ENCODE measurements at regions not wholly inside any gene's neighbourhood (a gene's known extent, or its start where the extent isn't known, plus 50 kb on each side); places are given as distances from the start of the nearest gene placed in this dataset.
"Not testable (repeated sequence)": the region's sequence is repeated elsewhere in the genome, so short reads cannot be mapped to it uniquely, and the experiment has no call there.

DNA sequence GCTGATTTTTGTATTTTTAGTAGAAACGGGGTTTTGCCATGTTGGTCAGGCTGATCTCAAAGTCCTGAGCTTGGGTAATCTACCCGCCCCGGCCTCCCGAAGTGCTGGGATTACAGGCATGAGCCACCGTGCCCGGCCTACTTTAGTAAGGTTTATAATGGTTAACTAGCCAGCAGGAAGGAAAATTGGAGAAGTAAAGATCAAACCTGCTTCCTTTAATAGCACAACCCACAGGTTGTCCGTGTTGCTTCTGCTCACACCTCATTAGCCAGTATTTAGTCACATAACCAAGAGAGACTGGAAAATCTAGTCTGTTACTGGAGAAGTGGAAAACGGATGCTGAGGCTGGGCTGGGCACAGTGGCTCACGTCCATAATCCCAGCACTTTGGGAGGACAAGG lies 51.9 kb upstream of the TBL1XR1 start:
- DNase-seq = no peak

DNA sequence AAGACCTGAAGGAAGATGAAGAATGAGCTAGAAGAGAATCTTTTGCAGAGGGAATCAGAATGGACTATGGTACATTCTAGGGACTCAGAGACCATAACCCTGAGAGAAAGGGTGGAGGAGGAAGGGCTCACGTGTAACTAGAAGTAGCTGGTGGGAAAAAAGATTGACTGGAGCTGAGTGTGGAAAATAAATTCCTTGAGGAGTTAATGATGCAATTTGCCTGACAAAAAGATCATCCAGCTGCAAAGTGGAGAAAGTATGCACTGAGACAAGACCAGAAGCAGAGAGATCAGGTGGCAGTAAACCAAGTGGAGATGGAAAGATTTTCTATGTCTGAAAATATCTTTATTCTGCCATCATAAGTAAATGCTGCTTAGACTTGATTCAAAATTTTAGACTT lies 52.9 kb upstream of the TBL1XR1 start:
- DNase-seq = no peak

DNA sequence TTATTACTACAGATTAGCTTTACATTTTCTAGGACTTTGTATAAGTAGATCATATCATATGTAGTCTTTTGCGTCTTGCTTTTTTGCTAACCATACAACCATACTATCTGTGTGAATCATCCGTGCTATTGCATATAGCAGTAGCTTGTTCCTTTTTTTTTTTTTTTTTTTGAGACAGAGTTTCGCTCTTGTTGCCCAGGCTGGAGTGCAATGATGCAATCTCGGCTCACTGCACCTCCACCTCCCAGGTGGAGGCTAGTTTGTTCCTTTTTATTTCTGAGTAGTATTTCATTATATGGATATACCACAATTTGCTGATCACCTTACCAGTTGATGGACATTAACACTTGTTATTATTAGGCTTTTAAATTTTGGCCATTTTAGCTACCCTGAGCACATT lies 54.5 kb upstream of the TBL1XR1 start:
- no peak for DNase-seq

DNA sequence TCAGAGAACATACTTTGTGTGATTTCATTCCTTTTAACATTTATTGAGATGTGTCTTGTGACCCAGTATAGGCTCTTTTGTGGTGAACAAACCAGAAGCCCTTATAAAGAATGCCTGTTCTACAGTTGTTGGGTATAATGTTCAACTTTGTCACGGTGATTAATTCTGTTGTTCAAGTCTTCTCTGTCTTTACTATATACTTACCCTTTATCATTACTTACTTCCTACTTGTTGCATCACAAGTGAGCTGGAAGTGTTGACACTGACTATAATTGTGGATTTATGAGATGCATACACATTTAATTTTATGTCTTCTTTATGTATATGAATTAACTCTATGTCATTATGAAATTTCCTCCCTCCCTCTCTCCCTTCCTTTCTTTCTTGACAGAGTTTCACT lies 59.7 kb upstream of the TBL1XR1 start:
- DNase-seq = no peak

DNA sequence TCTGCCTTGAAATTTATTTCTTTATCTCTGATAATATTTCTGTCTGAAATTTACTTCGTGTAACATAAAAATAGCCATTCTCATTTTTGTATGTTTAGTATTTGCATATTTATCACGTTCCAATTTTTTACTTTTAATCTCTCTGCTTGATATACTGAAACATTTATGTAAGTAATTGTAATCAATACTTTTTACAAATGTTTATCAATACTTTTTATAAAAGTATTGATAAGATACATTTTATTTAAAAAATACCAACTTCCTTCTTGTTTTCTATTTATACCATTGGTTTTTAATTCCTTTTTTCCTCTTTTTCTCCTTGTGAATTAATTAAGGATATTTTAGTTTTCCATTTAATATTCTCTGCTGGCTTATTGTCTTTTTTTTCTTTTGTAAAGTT lies 60.3 kb upstream of the TBL1XR1 start:
- no peak for DNase-seq

DNA sequence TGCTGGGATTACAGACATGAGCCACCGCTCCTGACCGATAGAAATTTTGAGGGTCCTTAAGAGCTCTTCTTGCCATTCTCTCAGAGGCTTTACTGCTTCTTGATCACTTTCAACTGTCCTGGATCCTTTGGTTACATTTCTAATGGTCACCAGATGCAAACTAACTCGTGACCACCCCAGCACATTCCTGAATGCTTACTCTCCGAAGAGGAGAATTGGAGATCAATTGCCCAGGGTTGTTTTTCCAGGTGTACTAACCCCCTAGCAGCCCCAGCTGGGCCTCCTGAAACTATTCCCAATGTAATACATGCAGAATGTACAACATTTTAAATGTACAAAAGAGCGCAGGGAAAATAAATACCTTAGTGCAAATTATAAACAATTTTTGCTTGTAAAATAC lies 65.1 kb upstream of the TBL1XR1 start:
- no peak for DNase-seq

DNA sequence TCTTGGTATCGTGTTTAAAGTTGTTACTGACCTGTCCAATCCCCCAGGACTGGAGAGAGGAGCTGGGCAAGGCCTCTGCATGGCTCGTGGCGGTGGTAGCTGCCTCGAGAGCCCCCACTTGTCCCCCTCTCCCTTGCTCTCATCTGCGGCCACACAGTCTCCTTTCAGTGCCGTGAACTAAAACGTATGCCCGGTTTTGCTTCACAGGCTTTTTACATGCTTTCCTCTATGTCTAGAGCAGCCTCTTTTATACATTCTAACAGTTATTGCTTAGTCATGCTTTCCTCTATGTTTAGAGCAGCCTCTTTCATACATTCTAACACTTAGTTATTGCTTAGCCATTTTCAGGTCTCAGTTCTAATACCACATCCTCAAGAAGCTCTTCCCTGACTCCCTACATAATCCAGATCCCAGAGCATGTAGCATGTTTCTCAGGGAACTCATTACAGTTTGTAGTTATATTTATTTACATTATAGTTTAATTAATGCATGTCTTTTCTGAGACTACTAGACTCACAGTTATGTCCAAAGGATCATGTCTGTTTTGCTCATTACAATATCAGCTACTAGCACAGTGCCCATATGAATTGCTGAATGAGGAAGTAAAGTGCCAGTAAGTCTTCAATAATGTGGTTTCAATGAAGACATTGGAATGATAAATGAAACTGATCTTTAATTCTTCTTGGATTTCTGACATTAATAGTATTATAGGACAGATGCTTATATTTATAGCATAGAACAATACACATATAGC lies 66.5 kb upstream of the TBL1XR1 start:
- no peak for DNase-seq

DNA sequence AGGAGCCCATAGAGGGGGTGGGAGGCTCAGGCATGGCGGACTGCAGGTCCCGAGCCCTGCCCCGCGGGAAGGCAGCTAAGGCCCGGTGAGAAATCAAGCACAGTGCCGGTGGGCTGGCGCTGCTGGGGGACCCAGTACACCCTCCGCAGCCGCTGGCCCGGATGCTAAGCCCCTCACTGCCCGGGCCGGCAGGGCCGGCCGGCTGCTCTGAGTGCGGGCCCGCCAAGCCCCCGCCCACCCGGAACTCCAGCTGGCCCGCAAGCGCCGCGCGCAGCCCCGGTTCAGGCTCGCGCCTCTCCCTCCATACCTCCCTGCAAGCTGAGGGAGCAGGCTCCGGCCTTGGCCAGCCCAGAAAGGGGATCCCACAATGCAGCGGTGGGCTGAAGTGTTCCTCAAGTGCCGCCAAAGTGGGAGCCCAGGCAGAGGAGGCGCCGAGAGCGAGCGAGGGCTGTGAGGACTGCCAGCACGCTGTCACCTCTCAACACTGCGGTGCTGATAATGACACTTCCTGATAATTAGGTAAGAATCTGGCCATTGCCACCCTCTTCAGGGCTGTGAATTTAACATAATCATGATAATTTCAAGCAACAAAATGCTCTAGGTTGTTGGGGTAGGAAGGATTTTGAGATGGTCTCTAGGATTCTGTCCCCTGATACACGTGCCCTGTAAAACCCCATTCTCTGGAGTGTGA lies 74.7 kb upstream of the TBL1XR1 start:
- DNase-seq = not testable (repeated sequence)

DNA sequence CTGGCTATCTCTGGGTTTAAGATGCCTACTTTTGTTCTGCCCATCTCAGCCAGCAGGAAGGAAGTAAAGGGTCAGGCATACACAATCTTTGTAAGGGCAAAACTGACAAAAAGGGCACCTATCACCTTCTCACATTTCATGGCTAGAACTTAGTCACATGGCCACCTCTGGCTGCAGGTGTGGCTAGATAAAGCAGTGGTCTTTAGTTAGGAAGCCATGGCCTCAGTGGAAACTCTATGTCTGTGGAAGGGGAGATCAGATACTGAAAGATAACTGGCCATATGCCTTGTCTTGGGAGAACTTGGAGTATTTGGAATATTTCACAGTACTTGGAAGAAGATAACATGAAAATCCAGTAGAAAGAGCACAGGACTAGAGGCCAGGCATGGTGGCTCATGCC lies 80.7 kb upstream of the TBL1XR1 start:
- DNase-seq = no peak

DNA sequence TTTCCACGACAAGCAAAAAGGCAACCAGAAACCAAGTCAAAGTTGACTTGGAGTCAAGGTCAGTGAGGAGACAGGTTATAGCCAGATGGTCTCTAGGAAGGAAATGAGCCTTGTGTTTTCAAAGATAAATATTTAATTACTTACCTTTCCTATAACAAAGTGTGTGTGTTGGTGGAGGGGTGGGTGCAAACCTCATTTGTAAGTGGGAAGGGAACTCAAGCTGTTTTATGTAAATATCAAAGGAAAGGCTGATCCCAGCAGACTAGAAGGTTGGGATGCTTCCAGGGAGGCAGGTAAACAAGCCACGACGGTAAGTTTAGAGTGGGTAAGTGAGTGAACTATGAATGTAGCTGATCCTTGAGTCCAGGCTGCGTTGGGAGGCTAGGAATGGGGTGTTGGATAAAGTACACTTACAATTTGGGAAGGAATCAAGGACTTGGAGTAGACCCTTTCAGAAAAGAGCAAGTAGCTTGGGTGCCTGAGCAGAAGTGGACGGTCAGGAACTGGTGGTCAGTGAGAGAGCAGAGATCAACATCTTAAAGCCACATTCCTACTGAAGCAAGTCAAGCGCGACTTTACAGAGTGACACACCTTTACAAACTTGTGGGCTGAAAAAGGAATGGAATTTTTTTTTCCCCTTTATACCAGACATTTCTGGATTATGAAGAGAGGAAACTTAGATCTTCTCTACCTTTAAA lies 82.0 kb upstream of the TBL1XR1 start:
- DNase-seq = no peak

DNA sequence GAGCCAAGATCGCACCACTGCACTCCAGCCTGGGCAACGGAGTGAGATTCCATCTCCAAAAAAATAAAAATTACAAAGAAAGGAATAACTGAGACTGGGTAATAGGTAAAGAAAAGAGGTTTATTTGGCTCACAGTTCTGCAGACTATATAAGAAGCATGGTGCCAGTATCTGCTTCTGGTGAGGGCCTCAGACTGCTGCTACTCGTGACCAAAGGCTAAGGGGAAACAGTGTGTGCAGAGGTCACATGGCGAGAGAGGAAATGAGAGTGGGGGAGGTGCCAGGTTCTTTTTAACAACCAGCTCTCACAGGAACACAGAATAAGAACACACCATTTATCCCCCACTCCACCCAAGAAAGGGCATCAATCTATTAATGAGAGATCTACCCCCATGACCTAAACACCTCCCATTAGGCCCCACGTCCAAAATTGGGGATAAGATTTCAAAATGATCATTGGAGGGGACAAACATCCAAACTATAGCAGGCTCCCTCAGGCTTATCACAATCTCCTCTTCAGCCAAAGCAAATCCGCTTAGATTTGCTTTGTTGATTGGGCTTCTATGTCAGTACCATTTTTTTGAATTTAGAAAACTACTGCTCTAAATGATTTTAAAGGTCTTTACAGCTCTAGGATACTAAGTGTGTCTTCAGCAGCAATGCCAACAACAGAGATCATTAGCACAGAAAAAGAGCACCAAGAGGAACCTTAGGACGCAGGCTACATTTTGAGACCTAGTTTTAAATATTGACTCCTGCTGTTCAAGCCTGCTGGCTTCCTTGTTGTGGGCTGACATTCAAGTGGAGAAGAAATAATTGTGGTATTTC lies 84.2 kb upstream of the TBL1XR1 start:
- DNase-seq = no peak

DNA sequence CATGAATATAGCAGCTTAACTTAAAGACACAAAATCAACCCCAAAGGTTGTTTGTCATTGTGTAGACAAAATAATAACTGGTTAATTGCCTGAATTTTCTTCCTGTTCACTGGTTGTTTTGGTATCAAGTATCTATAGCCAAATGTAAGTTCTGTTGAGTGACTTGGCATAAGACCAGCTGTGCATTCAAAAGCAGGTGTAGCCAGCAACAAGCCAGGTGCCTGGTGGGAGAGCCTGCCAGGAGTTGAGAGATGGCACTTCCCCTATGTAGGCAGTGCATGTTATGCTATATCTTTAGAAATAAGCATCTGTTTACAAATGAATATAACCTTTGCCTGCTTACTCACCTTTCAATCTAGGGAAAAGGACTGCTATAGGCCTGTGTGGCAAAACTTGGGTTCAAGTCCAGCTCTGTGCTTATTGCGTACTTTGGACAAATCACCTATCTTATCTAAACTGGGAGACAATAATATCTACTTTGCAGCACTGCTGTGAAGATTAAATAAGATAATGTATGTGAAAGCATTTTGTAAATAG lies 84.9 kb upstream of the TBL1XR1 start:
- no peak for DNase-seq

DNA sequence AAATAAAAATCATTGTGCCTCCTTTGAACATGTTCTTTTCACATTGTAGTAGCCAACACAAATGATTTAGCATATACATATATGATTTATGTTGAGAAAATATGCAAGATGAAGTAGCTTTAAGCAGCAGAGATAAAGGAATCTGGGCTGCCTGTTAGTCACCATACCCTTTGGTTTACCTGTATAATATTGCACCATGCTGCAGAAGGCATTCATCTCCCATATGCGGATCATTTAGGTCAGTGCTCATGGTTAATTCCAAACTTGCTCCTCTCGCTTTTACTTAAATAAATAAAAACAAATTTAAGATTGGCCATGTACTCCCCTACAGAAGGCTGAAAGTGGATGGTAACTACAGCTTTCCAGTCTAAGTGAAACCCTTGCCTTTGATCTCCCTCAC lies 86.7 kb upstream of the TBL1XR1 start:
- no peak for DNase-seq

DNA sequence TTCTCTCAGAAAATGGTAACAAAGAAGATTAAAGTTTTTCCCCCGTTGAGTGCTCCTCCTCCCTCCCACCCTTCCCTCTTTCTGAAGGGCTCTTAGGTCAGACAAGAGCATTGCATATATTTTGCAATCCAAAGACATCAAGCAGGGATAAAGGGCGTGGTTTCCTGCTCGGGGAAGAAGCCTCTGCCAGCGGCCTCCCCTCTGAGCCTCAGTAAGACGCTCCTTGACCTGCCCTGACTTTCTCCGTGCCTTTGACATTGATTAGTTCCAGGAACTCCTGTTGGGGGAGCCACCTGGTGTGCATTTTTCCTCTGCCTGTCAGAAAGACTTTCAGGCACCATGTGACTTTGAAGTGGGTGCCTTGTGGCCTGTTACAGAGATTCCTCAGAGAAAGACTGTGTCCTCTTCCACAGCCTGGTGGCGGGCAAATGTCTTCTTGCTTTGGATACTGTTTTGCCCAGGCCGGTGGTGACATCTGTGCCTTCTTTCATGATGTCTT lies 87.2 kb upstream of the TBL1XR1 start:
- peak in 1 of 2 donors; percentile 3 for DNase-seq

DNA sequence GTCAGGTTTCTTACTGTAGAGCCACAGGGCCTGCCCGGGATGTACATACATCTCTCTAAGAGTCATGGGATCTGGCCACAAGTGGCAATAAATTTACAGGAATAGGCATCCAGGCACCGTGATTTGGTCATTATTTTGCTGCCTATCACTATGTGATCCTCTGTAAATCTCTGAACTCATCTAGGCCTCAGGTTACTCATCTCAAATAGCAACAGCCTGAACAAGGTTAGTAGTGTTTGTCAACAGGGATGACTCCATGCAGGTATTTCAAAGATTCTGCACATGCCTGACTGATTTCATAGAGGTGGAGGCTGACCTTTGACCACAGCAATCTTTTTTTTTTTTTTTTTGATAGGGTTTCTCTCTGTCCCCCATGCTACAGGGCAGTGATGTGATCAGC lies 88.8 kb upstream of the TBL1XR1 start:
- no peak for DNase-seq

DNA sequence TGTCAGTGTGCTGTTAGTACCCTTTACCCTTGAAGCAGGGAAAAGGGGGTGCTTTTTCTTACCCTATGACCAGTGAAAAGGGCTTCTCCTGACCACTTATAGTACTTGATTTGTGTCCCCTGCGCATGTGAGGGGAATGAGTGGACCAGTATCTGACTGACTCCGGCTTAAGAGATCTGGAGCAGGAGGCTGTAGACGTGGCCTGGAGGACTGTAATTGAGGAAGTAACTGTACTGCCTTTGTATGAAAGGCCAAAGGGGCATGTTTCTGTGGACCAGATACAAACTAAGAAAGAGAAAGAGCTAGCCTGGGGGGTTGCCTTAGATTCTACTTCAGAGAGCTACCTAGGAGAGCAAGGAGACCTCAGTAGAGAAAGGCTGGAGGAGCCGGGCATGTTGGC lies 89.9 kb upstream of the TBL1XR1 start:
- DNase-seq = no peak

DNA sequence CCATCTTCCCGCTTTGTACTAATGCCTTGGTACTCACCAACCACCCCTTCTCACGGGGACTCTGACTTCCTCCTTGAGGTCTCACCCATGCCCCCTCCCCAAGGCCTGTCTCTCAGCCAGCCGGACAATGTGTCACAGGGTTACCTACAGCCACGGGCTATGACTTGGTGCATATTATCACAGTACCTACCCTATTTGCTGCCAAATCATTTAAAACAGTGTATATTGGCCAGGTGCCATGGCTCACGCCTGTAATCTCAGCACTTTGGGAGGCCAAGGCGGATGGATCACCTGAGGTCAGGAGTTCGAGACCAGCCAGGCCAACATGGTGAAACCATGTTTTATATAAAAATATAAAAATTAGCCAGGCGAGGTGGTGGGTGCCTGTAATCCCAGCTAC lies 93.4 kb upstream of the TBL1XR1 start:
- no peak for DNase-seq

DNA sequence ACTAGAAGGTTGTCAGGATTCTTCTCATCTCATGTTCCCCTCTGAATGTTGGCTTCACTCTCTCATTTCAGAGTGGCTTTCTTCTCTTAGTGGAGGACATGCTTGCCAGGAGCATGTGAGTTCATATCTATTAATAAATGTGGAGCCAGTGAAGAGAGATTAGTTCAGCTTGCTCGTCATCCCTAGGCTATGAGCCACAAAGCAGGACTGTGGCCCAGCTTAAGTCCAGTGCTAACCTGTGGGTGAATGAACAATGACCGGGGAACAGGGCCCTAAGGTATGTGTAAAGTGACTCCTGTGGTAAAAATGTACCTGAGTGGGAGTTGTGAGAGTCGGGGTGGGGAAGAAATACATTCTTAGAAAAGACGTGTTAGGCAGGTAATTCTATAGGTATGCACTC lies 96.9 kb upstream of the TBL1XR1 start:
- no peak for DNase-seq

DNA sequence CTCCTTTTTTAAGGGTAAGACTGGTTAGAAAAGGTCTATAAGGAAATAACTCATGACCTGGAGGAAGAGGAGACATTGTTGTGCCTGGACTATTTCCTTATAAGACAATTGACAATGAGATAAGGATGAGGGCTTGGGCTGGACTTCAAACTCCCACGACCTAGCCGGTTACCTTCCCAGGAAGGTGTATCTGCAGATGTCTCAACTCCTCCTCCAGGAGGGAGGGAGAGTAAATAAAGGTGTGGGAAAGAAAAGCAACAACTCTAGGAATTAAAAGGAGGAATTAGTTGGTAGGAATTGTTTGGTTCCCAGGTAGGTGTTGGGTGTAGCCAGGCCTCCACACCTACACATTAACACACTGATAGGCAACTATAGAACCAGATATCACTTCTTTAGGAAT lies 97.8 kb upstream of the TBL1XR1 start:
- DNase-seq = no peak

DNA sequence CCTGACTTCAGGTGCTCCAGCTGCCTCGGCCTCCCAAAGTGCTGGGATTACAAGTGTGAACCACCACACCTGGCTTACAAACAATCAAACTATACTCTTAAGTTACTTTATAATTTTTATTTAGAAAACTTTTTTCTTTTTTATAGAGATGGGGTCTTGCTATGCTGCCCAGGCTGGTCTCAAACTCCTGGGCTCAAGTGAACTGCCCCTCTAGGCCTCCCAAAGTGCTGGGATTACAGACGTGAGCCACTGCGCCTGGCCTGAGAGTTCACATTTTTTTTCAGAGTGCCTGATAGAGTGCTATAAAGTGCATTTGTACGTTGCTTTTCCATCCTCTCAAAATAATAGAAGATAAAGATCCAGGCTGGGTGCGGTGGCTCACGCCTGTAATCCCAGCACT lies 102.0 kb upstream of the TBL1XR1 start:
- no peak for DNase-seq

DNA sequence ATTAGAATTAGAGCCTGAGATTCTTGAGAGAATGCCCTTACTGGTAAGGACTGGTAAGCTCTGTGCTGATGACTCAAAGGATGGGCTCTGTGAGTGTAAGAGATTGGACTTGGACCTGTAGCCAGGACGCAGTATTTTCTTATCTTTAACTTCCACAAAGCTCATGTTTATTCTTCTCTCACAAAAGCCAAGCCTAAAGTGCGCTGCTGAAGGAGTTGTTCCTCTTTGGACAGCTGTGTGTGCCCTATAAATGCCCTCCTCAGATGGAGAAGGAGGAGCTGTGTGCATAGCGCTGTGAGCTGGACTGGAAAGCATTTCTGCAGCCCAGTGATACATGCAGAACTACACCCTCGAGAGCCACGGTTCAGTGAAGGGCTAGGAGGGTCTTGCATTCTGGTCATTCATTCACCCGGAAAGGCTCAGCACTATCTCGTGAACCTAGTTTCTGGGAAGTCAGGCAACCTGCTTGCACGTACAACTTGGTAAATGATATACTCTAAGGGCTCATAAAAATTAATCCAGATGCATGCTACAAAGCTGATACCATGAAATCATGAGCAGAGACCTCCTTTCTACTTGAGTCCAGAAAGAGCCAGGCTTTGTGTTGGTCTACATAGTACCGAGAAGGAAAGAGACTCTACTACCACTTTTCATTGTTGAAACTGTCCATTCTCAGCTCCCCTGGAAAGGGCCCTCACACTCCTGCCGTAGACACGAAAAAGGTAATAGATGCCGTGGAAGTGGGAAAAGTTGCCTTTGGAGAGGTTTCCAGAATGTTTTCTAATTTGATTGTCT lies 103.0 kb upstream of the TBL1XR1 start:
- DNase-seq = no peak

DNA sequence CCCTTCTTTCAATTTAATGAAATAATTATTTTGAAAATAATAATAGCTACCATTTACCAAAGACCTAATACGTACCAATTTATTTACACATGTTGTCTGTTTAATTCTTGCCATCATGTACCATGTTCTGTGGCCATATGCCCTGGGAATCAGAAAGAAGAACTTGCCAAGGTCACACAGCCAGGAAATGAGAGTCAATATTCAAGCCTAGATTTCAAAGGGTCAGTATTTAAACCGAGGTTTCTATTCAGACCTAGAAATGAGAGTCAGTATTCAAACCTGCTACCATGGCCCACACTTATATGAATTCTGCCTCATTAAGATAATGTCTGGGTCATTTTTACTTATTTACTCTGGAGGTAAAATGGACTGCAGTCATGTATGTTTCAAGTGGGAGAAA lies 103.6 kb upstream of the TBL1XR1 start:
- DNase-seq = no peak

Data from hippocampal formation (tissue), 2 donors.